Cortex of kidney (tissue), 1 donor: ENCODE measurements at regions not wholly inside any gene's neighbourhood (a gene's known extent, or its start where the extent isn't known, plus 50 kb on each side); places are given as distances from the start of the nearest gene placed in this dataset.

Experiments
- DNase-seq: peaks from one replicate; lab custom pipeline; 2025; lab: John Stamatoyannopoulos, UW

DNA sequence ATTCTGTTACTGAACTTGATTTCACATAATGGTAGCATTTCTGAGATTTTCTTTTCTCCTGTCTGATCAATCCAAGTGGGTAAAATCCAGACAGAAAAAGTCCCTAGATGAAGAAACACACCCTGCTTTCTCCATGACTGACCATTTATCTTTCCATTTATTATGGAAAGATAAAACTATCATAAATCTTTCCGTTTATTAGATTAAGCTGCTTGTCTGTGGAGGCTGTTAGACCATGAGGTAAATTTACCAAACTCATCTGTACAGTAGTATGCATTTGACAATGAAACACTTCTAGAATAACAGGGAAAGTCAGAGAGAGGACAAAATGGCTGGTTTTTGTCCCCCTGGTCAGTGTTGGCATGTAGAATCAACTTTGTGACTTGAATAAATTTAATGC lies 491.2 kb upstream of the SEMA6A start:
- no peak for DNase-seq

GRCh38 chr5:117065161-117065560 lies 490.5 kb upstream of the SEMA6A start:
- DNase-seq, result no peak

- DNase-seq, result no peak
These were observed 485.5 kb upstream of the SEMA6A start for GRCh38 chr5:117060099-117060498.

- DNase-seq, result no peak
These were observed 484.1 kb upstream of the SEMA6A start for GRCh38 chr5:117058740-117059139.

GRCh38 chr5:117055517-117055916 lies 480.9 kb upstream of the SEMA6A start:
- DNase-seq, result no peak

- DNase-seq, result no peak
These were observed 480.3 kb upstream of the SEMA6A start for GRCh38 chr5:117054911-117055310.

DNA sequence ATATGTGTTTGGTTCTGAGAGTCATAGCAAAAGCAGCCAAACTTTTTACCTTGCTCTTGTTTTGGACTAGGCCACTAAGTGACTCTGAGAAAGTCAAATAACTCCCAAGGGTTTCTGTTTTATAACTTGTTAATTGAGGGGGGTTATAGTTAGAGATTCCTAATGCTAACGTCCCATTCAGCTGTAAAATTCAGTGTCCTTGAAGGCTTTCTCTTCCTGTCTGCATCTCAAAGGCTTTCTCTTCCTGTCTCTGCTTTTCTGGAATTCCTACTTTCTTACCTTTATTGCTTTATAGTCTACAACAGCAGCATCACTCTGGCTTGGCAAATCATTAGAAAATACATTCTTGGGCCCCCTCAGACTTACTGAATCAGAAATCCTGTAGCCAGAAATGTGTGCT lies 479.5 kb upstream of the SEMA6A start:
- DNase-seq, result no peak

DNA sequence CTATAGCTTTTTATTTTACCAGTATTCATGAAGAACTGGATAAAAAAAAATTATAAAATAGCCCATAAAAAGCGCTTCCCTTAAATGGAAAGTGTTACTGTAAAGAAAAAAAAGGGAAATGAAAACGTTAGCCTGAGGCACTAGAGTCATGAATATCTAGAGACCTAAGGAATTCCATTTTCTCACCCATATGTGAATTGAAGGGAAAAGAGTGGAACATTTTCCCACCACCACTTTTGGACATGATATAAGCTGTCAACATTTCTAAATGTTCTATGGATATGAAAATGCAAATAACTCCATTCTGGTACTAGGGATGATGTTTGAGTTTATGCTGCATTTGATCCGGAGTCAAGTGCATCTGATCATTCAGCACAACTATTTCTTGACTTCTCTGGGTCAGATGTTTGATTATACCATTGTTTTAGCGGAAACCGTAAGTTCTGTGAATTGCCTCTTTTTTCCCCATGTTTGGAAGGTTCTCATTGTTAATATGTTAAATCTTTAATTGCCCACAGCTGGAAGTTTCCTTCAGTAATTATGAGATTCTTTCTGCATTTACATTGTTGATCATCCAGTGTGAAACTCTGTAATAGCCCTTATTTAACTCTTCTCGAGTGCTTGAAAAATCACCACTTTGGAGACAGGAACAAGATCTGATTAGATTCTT lies 467.4 kb upstream of the SEMA6A start:
- no peak for DNase-seq

- no peak for DNase-seq
These were observed 464.4 kb upstream of the SEMA6A start for GRCh38 chr5:117039035-117039434.

GRCh38 chr5:117027384-117027783 lies 452.8 kb upstream of the SEMA6A start:
- DNase-seq, result no peak

DNA sequence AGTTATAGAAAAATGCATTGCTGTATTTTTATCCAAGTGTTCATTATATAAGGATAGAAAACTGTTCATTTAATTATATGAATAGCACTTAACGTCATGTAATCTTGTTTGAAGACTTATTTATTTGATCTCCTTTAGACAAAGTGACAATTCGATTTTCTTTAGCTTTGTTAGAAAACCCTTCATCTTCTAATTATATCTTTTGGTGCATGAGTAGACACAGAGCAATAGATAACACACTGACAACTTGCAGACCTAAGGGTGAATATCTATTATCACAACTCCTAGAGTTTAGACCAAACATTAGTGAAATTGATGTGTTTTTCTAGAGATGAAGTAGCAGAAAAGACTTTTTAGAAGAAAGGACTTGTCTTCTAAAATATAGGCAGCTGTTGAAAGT lies 446.4 kb upstream of the SEMA6A start:
- no peak for DNase-seq

DNA sequence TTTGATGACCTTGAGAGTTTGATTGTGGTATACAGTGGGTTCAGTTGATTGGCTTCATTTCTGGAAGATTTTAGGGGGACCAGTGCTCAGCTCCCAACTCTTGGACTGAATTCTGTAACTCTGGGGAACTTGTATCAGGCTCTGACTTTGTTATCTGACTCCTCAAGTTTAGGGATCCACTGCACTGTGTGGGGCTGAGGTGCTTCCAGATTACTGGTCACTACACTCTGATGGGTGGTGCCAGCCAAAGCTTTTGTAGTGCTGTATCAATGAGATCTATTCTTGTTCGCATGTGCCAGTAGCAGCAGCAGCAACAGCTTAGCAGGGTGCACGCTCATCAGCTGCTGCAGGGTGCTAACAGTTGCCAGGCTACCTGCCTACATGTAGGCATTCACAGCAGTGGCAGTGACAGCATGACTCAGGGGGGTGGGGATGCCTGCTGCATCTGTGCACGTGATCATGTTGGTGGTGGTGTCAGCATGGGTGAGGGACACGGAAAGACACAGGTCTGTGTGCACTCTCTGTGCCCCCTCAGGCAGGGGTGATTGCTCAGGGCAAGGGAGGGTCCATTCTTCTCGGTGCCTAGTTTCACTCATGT lies 438.8 kb upstream of the SEMA6A start:
- no peak for DNase-seq

DNA sequence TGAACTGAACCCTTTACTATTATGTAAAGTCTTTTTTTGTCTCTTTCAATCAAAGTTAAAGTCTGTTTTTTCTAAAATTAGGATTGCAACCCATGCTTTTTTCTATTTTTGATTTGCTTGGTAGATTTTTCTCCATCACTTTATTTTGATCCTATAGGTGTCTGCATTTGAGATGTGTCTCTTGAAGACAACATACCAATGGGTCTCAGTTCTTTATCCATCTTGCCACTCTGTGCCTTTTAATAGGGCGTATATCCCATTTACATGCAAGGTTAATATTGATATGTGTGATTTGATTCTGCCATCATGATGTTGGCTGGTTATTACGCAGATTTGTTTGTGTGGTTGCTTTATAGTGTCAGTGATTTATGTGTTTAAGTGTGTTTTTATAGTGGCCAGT lies 436.0 kb upstream of the SEMA6A start:
- DNase-seq, result no peak

DNA sequence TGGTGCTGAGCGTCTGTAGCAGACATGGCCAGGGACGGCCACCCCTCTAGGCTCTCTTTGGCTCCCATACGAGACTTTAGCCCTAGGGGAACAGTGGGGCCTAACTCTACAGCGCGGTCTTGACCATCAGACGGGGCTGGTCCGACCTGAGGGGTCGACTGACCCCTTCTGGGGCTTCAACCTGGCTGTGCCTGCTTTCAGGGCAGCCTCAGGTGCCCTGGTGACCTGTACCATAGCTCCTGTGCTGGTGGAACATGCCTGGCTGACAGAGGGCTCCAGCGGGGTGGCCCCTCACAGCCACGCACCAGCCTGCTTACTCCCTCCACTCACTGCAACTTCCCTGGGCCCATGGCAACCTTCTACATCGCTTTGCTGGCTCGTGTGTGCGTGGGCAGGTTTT lies 423.4 kb upstream of the SEMA6A start:
- DNase-seq, result no peak

DNA sequence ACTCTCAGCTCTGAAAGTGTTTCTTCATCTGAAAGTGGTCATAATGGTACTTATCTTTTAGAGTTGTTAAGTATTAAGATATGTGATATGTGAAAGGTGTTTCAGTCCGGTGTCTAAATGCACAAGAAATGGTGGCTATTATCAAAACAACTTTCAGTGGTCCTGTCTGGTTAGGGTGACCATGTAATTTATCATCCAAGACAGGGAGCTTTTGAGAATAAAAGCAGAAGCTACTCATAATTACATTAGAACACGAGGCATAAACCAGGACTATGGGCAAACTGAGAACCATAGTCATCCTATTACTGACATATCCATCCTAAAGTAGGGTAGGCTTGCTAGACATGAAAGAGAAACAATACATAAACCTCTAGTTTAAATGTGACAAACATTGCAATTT lies 418.1 kb upstream of the SEMA6A start:
- no peak for DNase-seq

DNA sequence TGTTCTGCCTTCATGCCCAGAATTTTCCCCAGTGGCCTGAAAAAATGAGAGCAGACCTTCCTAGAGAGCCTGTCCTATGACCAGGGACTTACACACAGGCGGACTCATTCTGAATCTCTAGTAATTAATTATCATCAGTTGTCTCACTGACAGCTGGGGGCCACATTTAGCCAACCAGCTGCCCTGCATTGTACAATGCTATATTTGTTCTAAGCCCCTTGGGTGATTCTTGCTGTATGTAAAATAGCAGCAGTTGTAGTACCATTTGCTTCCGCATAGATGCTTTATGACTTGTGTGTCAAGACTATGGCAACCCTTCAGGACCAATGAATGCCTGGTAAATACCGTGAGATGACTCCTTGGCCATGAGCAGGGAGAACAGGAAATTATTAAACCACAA lies 415.4 kb upstream of the SEMA6A start:
- no peak for DNase-seq

DNA sequence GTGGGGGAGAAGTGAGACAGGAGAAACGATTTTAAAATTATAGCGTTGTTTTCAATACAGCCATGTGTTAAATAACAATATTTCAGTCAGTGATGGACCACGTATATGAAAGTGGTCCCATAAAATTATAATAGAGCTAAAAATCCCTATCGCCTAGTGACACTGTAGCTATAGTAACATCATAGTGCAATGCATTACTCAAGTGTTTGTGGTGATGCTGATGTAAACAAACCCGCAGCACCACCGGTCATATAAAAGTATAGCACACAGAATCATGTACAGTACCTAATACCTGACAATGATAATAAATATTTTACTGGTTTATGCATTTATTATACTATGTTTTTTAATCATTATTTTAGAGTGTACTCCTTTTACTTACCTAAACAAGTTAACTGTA lies 407.4 kb upstream of the SEMA6A start:
- DNase-seq, result no peak

- no peak for DNase-seq
These were observed 406.0 kb upstream of the SEMA6A start for GRCh38 chr5:116980581-116980980.

DNA sequence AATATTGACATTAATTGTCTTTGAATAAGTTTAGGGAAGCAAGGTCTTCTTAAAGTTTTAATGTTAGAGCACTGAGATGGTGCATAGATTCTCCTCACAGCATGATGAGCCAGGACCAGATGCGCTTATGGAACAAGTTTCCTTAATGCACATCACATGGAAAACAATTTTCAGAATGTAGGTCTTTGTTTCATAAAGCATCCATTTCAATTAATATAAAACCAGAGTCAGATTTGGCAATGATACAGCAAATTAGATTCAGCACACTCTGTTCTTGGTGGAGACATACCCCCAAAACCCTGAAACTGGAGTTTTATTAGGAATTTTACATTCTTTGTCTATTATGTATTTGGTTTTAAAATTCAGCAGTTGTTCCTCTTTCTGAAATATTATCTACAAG lies 402.1 kb upstream of the SEMA6A start:
- DNase-seq, result no peak

DNA sequence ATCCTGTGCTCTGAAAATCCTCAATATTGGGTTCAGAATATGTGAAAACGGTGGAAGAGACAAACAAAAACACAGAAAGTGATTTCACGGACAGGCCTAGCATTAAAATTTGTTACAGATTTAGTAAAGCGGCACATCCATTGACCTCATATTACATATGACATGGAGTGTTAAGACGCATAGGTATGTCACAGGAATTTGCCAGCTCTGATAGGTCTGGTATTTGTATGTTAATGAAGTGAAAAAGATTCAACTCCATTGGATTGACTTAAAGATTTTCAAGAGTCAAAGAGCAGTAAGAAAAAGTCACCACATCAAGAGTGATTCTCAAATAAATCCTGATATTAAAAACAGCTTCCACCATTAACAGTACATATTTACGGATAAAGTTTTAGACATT lies 396.5 kb upstream of the SEMA6A start:
- DNase-seq, result no peak

- no peak for DNase-seq
These were observed 395.7 kb upstream of the SEMA6A start for GRCh38 chr5:116970318-116970717.

GRCh38 chr5:116964438-116964837 lies 389.8 kb upstream of the SEMA6A start:
- no peak for DNase-seq

- DNase-seq, result no peak
These were observed 386.4 kb upstream of the SEMA6A start for GRCh38 chr5:116961021-116961420.

DNA sequence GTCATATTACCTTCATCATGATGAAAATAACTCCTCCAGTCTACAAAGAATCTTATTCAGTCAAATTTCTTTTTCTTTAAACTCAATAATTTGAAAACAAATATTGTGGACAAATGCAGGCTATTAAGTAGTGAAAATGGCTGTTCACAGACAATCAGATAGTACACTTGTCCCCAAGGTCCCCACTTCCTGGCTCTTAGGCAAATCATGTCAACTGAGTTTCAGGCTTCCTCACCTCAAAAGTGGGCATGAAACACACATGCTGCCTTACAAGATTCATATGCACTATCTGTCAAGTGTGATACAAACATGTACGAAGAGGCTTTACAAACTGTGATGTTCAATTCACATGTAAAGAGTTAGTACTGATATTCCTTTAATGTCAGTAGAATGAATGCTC lies 385.2 kb upstream of the SEMA6A start:
- no peak for DNase-seq
